K562 (cell line): ENCODE measurements at regions not wholly inside any gene's neighbourhood (a gene's known extent, or its start where the extent isn't known, plus 50 kb on each side); places are given as distances from the start of the nearest gene placed in this dataset.

Source experiments
- ATAC-seq: fragments of 200-7000 bp; cut with Tn5 transposase; 3 replicates; pipeline ENCODE4 v1.9.1; 2020; ENCODE audit warnings: moderate library complexity
- BruUV-seq: library from RNA; stranded (reverse); fragments of 400-500 nt; replicated peaks from 2 replicates; lab custom pipeline; 2021; lab: Mats Ljungman, UMichigan
- CTCF ChIA-PET: fragments of 300-600 bp; formaldehyde crosslinking; extraction: SDS; loops from one replicate; lab custom pipeline; 2021; ENCODE audit warnings: low intra/inter-chr PET ratio; lab: Yijun Ruan, JAX
- POLR2A ChIA-PET: fragments of 300-600, 350-650 bp; sonication (Branson Sonifier 250); formaldehyde crosslinking; extraction: SDS; loops from one replicate; lab custom pipeline; 2021; ENCODE audit warnings: antibody characterized with exemption, inconsistent platforms; lab: Yijun Ruan, JAX
- DNase-seq, 4 experiments: peaks; one replicate each; pipeline versions ENCODE4 v3.0.0 to v3.0.0-alpha.2; 2011 to 2018; ENCODE audit warnings: low spot score in 3 of 4, mixed read lengths in 3 of 4; ENCODE audit errors: extremely low read depth in 1 of 4
- FAIRE-seq: peaks from 2 replicates; lab custom pipeline; 2011; peaks lifted over from hg19 to GRCh38; lab: Jason Lieb, UNC
- H2AFZ ChIP-seq: 2 replicates; pipeline ENCODE4 v1.6.0; 2011; ENCODE audit warnings: low read depth, low read length, control low read depth, inconsistent platforms
- H3K27ac ChIP-seq: fragments of 200-600 bp; 3 replicates; pipeline ENCODE4 v1.8.0; 2011; ENCODE audit warnings: low read depth, mild to moderate bottlenecking, control low read depth, inconsistent platforms, low read length, moderate library complexity, mixed read lengths; ENCODE audit errors: extremely low read depth
- H3K27me3 ChIP-seq, 2 experiments: fragments of 300-600 bp in 1 of 2; 2 replicates in 1 of 2; 3 replicates in 1 of 2; pipeline versions ENCODE4 v1.6.0 to v1.8.0; 2011; ENCODE audit warnings: inconsistent platforms in 2 of 2, low read length in 2 of 2, mild to moderate bottlenecking in 1 of 2, mixed read lengths in 1 of 2, moderate library complexity in 1 of 2; ENCODE audit not compliant: control insufficient read depth in 2 of 2, insufficient read depth in 2 of 2
- H3K36me3 ChIP-seq: fragments of 300-600 bp; 3 replicates; pipeline ENCODE4 v1.8.0; 2011; ENCODE audit warnings: mild to moderate bottlenecking, low read length, inconsistent platforms; ENCODE audit not compliant: control insufficient read depth, insufficient read depth
- H3K4me1 ChIP-seq, 2 experiments: fragments of 200-600 bp in 1 of 2; replicated peaks in 1 of 2; 2 replicates in 1 of 2; 3 replicates in 1 of 2; pipeline versions ENCODE4 v1.5.1 to v1.8.0; 2011; ENCODE audit warnings: inconsistent platforms in 2 of 2, low read length in 2 of 2, mild to moderate bottlenecking in 1 of 2, mixed read lengths in 1 of 2, moderate library complexity in 1 of 2; ENCODE audit not compliant: control insufficient read depth in 2 of 2, insufficient read depth in 2 of 2
- H3K4me2 ChIP-seq: 2 replicates; pipeline ENCODE4 v1.6.1; 2011; ENCODE audit warnings: low read length, control low read depth, inconsistent platforms, mixed read lengths; ENCODE audit not compliant: insufficient read depth
- H3K4me3 ChIP-seq: fragments of 200-600 bp; sonication (generic), shearing (Covaris generic); 2 replicates; pipeline ENCODE4 v1.5.1; 2016; ENCODE audit warnings: control low read depth, inconsistent platforms
- H3K79me2 ChIP-seq: fragments of 200-600 bp; 3 replicates; pipeline ENCODE4 v1.8.0; 2011; ENCODE audit warnings: low read length, inconsistent platforms; ENCODE audit not compliant: control insufficient read depth, insufficient read depth
- H3K9ac ChIP-seq, 2 experiments: 2 replicates each; pipeline versions ENCODE4 v1.6.0 to v1.6.1; 2011; ENCODE audit warnings: low read depth in 2 of 2, low read length in 2 of 2, control low read depth in 1 of 2, inconsistent platforms in 1 of 2, mild to moderate bottlenecking in 1 of 2, mixed read lengths in 1 of 2; ENCODE audit not compliant: insufficient read depth in 1 of 2
- H3K9me1 ChIP-seq: one replicate; pipeline ENCODE4 v1.6.0; 2011; ENCODE audit warnings: inconsistent platforms, mild to moderate bottlenecking, low read length, moderate library complexity; ENCODE audit not compliant: control insufficient read depth, insufficient read depth
- H3K9me3 ChIP-seq: replicated peaks from 2 replicates; pipeline ENCODE4 v1.5.1; 2011; ENCODE audit warnings: low read depth, low read length, inconsistent platforms; ENCODE audit not compliant: control insufficient read depth, insufficient read depth
- H4K20me1 ChIP-seq: replicated peaks from 2 replicates; pipeline ENCODE4 v1.6.1; 2011; ENCODE audit warnings: low read length, inconsistent platforms, mixed read lengths; ENCODE audit not compliant: control insufficient read depth, insufficient read depth
- BCOR ChIP-seq: fragments of 450-650 bp; IDR thresholded peaks from 2 replicates; pipeline ENCODE4 v1.6.1; 2016
- FOXM1 ChIP-seq, 2 experiments: fragments of 450-650 bp in 1 of 2; sonication (generic) in 1 of 2; formaldehyde crosslinking in 1 of 2; IDR thresholded peaks; 2 replicates each; pipeline versions ENCODE4 v1.6.1 to v1.9.0; 2017 to 2022; ENCODE audit warnings: low read depth in 2 of 2, mild to moderate bottlenecking in 2 of 2, missing genetic modification reagents in 1 of 2, moderate library complexity in 1 of 2
- KDM1A ChIP-seq, 2 experiments: fragments of 450-650 bp; IDR thresholded peaks; 2 replicates each; pipeline ENCODE4 v1.6.1; 2016; ENCODE audit warnings: mild to moderate bottlenecking in 2 of 2
- MCM2 ChIP-seq: fragments of 450-650 bp; IDR thresholded peaks from 2 replicates; pipeline ENCODE4 v1.6.1; 2017; ENCODE audit warnings: low read depth, mild to moderate bottlenecking
- TAF1 ChIP-seq: IDR thresholded peaks from 2 replicates; pipeline ENCODE4 v1.6.1; 2011; ENCODE audit warnings: mild to moderate bottlenecking, low read length, moderate library complexity; ENCODE audit not compliant: insufficient read depth, control insufficient read depth, severe bottlenecking; ENCODE audit errors: extremely low read depth
- TEAD4 ChIP-seq, 2 experiments: sonication (generic) in 1 of 2; formaldehyde crosslinking in 1 of 2; IDR thresholded peaks; 2 replicates each; pipeline versions ENCODE4 v1.6.1 to v1.8.0; 2012 to 2022; ENCODE audit warnings: borderline replicate concordance in 1 of 2, inconsistent platforms in 1 of 2, low read length in 1 of 2, mild to moderate bottlenecking in 1 of 2, missing genetic modification reagents in 1 of 2
- ZBTB5 ChIP-seq: fragments of 450-650 bp; IDR thresholded peaks from 2 replicates; pipeline ENCODE4 v1.6.1; 2017; ENCODE audit warnings: antibody characterized with exemption
- ZNF408 ChIP-seq: fragments of 250-450 bp; sonication (Bioruptor Pico); IDR thresholded peaks from 2 replicates; pipeline ENCODE4 v1.4.0; 2020; ENCODE audit warnings: low read depth, mild to moderate bottlenecking, moderate library complexity
- ZNF507 ChIP-seq: conservative IDR thresholded peaks from 2 replicates; pipeline ENCODE4 v1.6.1; 2017; ENCODE audit warnings: missing genetic modification characterization, missing compliant biosample characterization
- ZNF717 ChIP-seq: fragments of 250-450 bp; sonication (Bioruptor Pico); IDR thresholded peaks from 2 replicates; pipeline ENCODE4 v1.5.0; 2021
- ZNF740 ChIP-seq, 3 experiments: fragments of 200-800 bp in 1 of 3; sonication (Bioruptor generic) in 1 of 3; sonication (generic) in 1 of 3; formaldehyde crosslinking in 1 of 3; IDR thresholded peaks; 2 replicates each; pipeline versions ENCODE4 v1.6.1 to v1.8.0; 2016 to 2022; ENCODE audit warnings: mild to moderate bottlenecking in 2 of 3, missing compliant biosample characterization in 2 of 3, missing genetic modification characterization in 2 of 3, missing genetic modification reagents in 1 of 3
- WGBS: fragments of 100-300 bp; shearing (Covaris generic); methylation state at CpG from one replicate; pipeline ENCODE4 v1.1.6; 2016; ENCODE audit warnings: low coverage, mixed read lengths; ENCODE audit not compliant: insufficient coverage; ENCODE audit errors: missing lambda C conversion rate; 5-methylcytosine and 5-hydroxymethylcytosine counted together
- in situ Hi-C: fragments of 300-500 bp; cut with MboI; formaldehyde crosslinking; loops from 4 replicates; pipeline ENCODE4 v1.15.0; 2018; ENCODE audit warnings: inconsistent platforms, mixed read lengths
- intact Hi-C: fragments of 100-400 bp; cut with micrococcal nuclease; formaldehyde crosslinking; loops from 2 replicates; pipeline ENCODE4 v1.14.2; 2022
- TF ChIP-seq, protein P1 (sequence below): fragments of 450-650 bp; IDR thresholded peaks from 2 replicates; pipeline ENCODE4 v1.6.1; 2016

DNA sequence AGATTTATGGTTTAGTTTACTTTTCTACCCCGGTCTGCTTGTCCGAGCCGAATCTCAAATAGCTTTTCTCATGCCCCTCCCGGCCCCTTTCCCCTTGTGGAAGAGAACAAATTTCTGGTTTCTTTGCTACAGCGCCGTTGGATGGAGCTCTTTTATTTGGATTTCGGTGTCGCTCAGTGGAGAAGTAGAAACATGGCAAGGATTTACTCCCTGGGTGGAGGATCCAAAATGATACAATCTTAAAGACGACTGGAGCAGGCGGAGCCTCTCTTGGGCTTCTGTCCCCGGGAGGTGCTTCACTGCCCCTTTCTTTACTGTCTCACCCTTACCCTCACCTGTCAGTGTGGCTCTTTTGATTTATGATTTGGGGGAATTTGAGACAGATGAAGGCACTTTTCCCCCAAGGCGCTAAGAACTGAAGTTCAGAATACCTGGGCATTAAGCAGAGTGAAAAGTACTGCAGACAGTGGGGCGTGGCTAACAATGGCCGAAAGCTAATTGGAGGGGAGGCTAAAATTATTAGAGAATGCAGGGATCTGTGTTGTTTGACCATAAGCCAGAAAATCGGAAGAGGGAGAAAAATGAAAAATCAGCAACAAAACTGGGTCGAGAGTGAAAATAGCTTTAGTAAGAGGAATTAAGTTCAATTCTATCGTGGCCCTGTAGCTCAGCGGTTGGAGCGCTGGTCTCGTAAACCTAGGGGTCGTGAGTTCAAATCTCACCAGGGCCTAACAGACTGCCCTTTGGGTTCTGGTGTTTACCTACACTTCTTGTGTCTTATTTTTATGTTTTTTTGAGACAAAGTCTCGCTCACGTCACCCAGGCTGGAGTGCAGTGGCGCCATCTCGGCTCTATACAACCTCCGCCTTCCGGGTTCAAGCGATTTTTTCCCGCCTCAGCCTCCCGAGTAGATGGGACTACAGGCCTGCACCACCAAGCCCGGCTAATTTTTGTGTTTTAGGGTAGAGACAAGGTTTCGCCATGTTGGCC, 145.1 kb upstream of the ZNF184 start:
- Histone ChIP-seq H3K36me3 (no peaks in the 10 kb centered on the region), H4K20me1 (no peaks in the 10 kb centered on the region), H3K9ac (peak overlapping the region; percentile 55 to 74; a peak in 3 of 4 replicates), H3K9me3 (no peaks in the 10 kb centered on the region), H3K4me3 (peak overlapping the region; percentile 53), H3K9me1 (no peaks in the 10 kb centered on the region), H3K79me2 (no peaks in the 10 kb centered on the region), H3K27ac (peak overlapping the region; percentile 33), H3K4me2 (peak overlapping the region; percentile 89), H3K4me1 (peaks cover 5 to 20% of the 10 kb centered on the region in 2 experiments; a peak in 4 of 5 replicates), H2AFZ (peak overlapping the region; percentile 95), H3K27me3 (no peaks in the 10 kb centered on the region)
- peak; percentile 62 to 81 (median 73) for DNase-seq
- ChIA-PET POLR2A (interaction anchor here (0.7 to 2.7 kb wide), 17 partner anchors 8 to 484 kb away, joined by 3 to 17 read pairs (median 4); a partner anchor contains a TSS), CTCF (interaction anchor here (0.8 to 1.7 kb wide), 4 partner anchors 70 to 429 kb away, joined by 3 to 5 read pairs (median 4); no protein-coding TSS in a partner anchor)
- intact Hi-C loops (loop anchor here (1.0 to 2.0 kb wide), 3 partner anchors 53 to 135 kb away; no protein-coding TSS in a partner anchor), in situ Hi-C loops (no loop called here)
- FAIRE-seq = peak; percentile 77
- BruUV-seq = no TSS peak
- peak; percentile 90 for ATAC-seq
- WGBS = 20% methylated on average over 32 of the region's 32 CpGs
- TF ChIP-seq ZNF740 (CRISPR knock-in tag; IDR thresholded peaks at IDR 0.05) (no peak), ZNF740 (tag; IDR thresholded peaks at IDR 0.05) (no peak), KDM1A (IDR thresholded peaks at IDR 0.05) (peak; percentile 44 to 54; a peak in 3 of 4 replicates), ZBTB5 (peak; percentile 47; the same call in 1 of the 2 replicates), ZNF507 (tag) (no peak), MCM2 (no peak), TAF1 (no peak), FOXM1 (IDR thresholded peaks at IDR 0.05; ENCODE audit: low read depth) (peak; percentile 10; the same call in 1 of the 2 replicates), FOXM1 (CRISPR knock-in tag; IDR thresholded peaks at IDR 0.05; ENCODE audit: low read depth) (no peak), BCOR (peak; percentile 78), TEAD4 (IDR thresholded peaks at IDR 0.05; ENCODE audit: low read length) (peak; percentile 71), TEAD4 (CRISPR knock-in tag; IDR thresholded peaks at IDR 0.05; ENCODE audit: borderline replicate concordance) (no peak), ZNF408 (CRISPR knock-in tag) (no peak), ZNF717 (CRISPR knock-in tag) (peak; percentile 27; the same call in 1 of the 2 replicates)
- TF ChIP-seq, protein P1, sequence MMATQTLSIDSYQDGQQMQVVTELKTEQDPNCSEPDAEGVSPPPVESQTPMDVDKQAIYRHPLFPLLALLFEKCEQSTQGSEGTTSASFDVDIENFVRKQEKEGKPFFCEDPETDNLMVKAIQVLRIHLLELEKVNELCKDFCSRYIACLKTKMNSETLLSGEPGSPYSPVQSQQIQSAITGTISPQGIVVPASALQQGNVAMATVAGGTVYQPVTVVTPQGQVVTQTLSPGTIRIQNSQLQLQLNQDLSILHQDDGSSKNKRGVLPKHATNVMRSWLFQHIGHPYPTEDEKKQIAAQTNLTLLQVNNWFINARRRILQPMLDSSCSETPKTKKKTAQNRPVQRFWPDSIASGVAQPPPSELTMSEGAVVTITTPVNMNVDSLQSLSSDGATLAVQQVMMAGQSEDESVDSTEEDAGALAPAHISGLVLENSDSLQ = peak; percentile 96
